NT2/D1 (cell line): ENCODE measurements at regions not wholly inside any gene's neighbourhood (a gene's known extent, or its start where the extent isn't known, plus 50 kb on each side); places are given as distances from the start of the nearest gene placed in this dataset.

Experiments used
- DNase-seq: peaks from one replicate; pipeline ENCODE4 v3.0.0-alpha.2; 2011; ENCODE audit warnings: low read depth, low spot score
- H3K27me3 ChIP-seq: 2 replicates; pipeline ENCODE4 v1.6.0; 2011; ENCODE audit warnings: mild to moderate bottlenecking; ENCODE audit not compliant: insufficient read length, insufficient read depth
- H3K36me3 ChIP-seq: 2 replicates; pipeline ENCODE4 v1.6.1; 2011; ENCODE audit warnings: mild to moderate bottlenecking, low read length, mixed read lengths; ENCODE audit not compliant: insufficient read depth, insufficient read length
- H3K4me1 ChIP-seq: 2 replicates; pipeline ENCODE4 v1.5.1; 2011; ENCODE audit not compliant: insufficient read depth, insufficient read length
- H3K4me3 ChIP-seq: 2 replicates; pipeline ENCODE4 v1.5.1; 2011; ENCODE audit warnings: low read depth; ENCODE audit not compliant: insufficient read length
- H3K9ac ChIP-seq: 2 replicates; pipeline ENCODE4 v1.6.0; 2011; ENCODE audit warnings: low read depth; ENCODE audit not compliant: insufficient read length
- H3K9me3 ChIP-seq: 2 replicates; pipeline ENCODE4 v1.5.1; 2011; ENCODE audit warnings: mild to moderate bottlenecking, low read length; ENCODE audit not compliant: insufficient read depth
- SUZ12 ChIP-seq: IDR thresholded peaks from 2 replicates; pipeline ENCODE4 v1.6.1; 2011; ENCODE audit not compliant: insufficient read length, insufficient read depth; ENCODE audit errors: extremely low read depth
- YY1 ChIP-seq: IDR thresholded peaks from 2 replicates; pipeline ENCODE4 v1.6.1; 2011; ENCODE audit not compliant: insufficient read length, insufficient read depth
- ZNF274 ChIP-seq: IDR thresholded peaks from 2 replicates; pipeline ENCODE4 v1.6.1; 2011; ENCODE audit warnings: mild to moderate bottlenecking, low read depth, low read length

GRCh38 chr2:45280794-45281193 lies 271.5 kb upstream of the SIX2 start:
- Histone ChIP-seq H3K9ac (no peak overlapping the region), H3K36me3 (no peaks in the 10 kb centered on the region), H3K9me3 (peaks cover 7% of the 10 kb centered on the region), H3K27me3 (no peaks in the 10 kb centered on the region), H3K4me1 (no peaks in the 10 kb centered on the region), H3K4me3 (no peak overlapping the region)
- no peak for DNase-seq
- no peak for TF ChIP-seq YY1
- TF ChIP-seq ZNF274: no peak
- TF ChIP-seq SUZ12: no peak

- Histone ChIP-seq H3K4me1 (no peaks in the 10 kb centered on the region), H3K9ac (no peak overlapping the region), H3K9me3 (no peaks in the 10 kb centered on the region), H3K36me3 (no peaks in the 10 kb centered on the region), H3K4me3 (no peak overlapping the region), H3K27me3 (no peaks in the 10 kb centered on the region)
- no peak for DNase-seq
- TF ChIP-seq YY1: no peak
- no peak for TF ChIP-seq SUZ12
- TF ChIP-seq ZNF274: no peak
These were observed 270.1 kb upstream of the SIX2 start for GRCh38 chr2:45279356-45279755.

GRCh38 chr2:45278365-45279078 lies 269.3 kb upstream of the SIX2 start:
- TF ChIP-seq SUZ12 (no peak), ZNF274 (no peak)
- Histone ChIP-seq H3K4me1 (peaks cover 2% of the 10 kb centered on the region), H3K9ac (no peak overlapping the region), H3K27me3 (no peaks in the 10 kb centered on the region), H3K9me3 (no peaks in the 10 kb centered on the region), H3K36me3 (no peaks in the 10 kb centered on the region), H3K4me3 (no peak overlapping the region)
- no peak for DNase-seq

GRCh38 chr2:45276914-45277313 lies 267.7 kb upstream of the SIX2 start:
- DNase-seq: no peak
- TF ChIP-seq YY1 (no peak), SUZ12 (no peak), ZNF274 (no peak)
- Histone ChIP-seq H3K9ac (no peak overlapping the region), H3K4me3 (no peak overlapping the region), H3K36me3 (no peaks in the 10 kb centered on the region), H3K27me3 (no peaks in the 10 kb centered on the region), H3K9me3 (no peaks in the 10 kb centered on the region), H3K4me1 (peaks cover 2% of the 10 kb centered on the region)

- no peak for TF ChIP-seq SUZ12
- no peak for TF ChIP-seq ZNF274
- TF ChIP-seq YY1: no peak
- H3K9ac ChIP-seq: no peak overlapping the region
- H3K27me3 ChIP-seq: no peaks in the 10 kb centered on the region
- no peak overlapping the region for H3K4me3 ChIP-seq
- no peak for DNase-seq
- H3K36me3 ChIP-seq: no peaks in the 10 kb centered on the region
- H3K4me1 ChIP-seq: peaks cover 2% of the 10 kb centered on the region
- no peaks in the 10 kb centered on the region for H3K9me3 ChIP-seq
These were observed 266.6 kb upstream of the SIX2 start for GRCh38 chr2:45275806-45276205.

GRCh38 chr2:45275242-45275805 lies 266.1 kb upstream of the SIX2 start:
- no peak for TF ChIP-seq SUZ12
- TF ChIP-seq YY1: no peak
- TF ChIP-seq ZNF274: no peak
- Histone ChIP-seq H3K4me3 (no peak overlapping the region), H3K9me3 (no peaks in the 10 kb centered on the region), H3K4me1 (peaks cover 2% of the 10 kb centered on the region), H3K27me3 (no peaks in the 10 kb centered on the region), H3K36me3 (no peaks in the 10 kb centered on the region), H3K9ac (no peak overlapping the region)
- no peak for DNase-seq

- Histone ChIP-seq H3K4me1 (peaks cover 2% of the 10 kb centered on the region), H3K9ac (no peak overlapping the region), H3K27me3 (no peaks in the 10 kb centered on the region), H3K9me3 (no peaks in the 10 kb centered on the region), H3K4me3 (no peak overlapping the region), H3K36me3 (no peaks in the 10 kb centered on the region)
- DNase-seq: no peak
- TF ChIP-seq YY1: no peak
These were observed 265.1 kb upstream of the SIX2 start for GRCh38 chr2:45274250-45274926.
